ENCODE measurements at regions not wholly inside any gene's neighbourhood (a gene's known extent, or its start where the extent isn't known, plus 50 kb on each side); places are given as distances from the start of the nearest gene placed in this dataset.

DNA sequence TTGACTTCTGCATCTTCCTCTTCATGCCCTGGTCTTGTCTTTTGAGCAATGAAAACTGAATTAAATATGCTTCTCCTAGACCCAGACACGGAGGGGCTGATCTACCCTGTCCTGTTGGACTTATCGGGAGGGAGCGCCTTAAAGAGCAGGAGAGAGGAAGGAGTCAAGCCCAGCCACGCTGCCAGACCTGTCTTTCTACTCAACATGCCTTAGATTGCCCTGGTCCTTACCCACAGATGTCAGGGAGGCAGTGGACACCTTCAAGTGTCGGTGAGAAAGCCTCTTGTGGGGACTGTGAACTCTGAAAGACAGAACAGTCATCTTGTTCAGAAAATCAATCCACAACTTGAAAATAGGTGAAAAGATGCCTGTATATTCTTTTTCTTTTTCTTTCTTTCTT lies 61.8 kb downstream of the IRAG1 start:
- H4K20me1 ChIP-seq (ENCODE audit: control insufficient read depth, insufficient read depth) = no peaks in the 10 kb centered on the region
- no peaks in the 10 kb centered on the region for H3K36me3 ChIP-seq (ENCODE audit: control insufficient read depth in 2 of 2, insufficient read depth in 2 of 2, low read length in 1 of 2)
- H3K27ac ChIP-seq (ENCODE audit: control insufficient read depth, insufficient read depth) = no peak overlapping the region
- no TSS peak for BruUV-seq (replicated peaks)
- CTCF ChIA-PET = interaction anchor here (1.1 to 1.3 kb wide), 2 partner anchors 22 to 23 kb away, joined by 3 to 8 read pairs; no protein-coding TSS in a partner anchor
- no peaks in the 10 kb centered on the region for H3K4me1 ChIP-seq (ENCODE audit: control insufficient read depth, insufficient read depth, low read length)
- peaks cover 0 to 2% of the 10 kb centered on the region in 2 experiments; a peak in 3 of 4 replicates for H3K27me3 ChIP-seq (replicated peaks in 1 of 2; ENCODE audit: control insufficient read depth in 2 of 2, insufficient read depth in 2 of 2, low read length in 1 of 2)
- no peak overlapping the region for H3K9ac ChIP-seq (ENCODE audit: control insufficient read depth, insufficient read depth, low read length)
- intact Hi-C loops (cut with micrococcal nuclease; ENCODE audit: unreplicated experiment) = no loop called here
- SMC1A ChIA-PET (ENCODE audit: uncharacterized antibody, unreplicated experiment) = interaction anchor here (1.4 kb wide), 1 partner anchor 10 kb away, joined by 3 read pairs; no protein-coding TSS in a partner anchor
- no peak for FAIRE-seq
- RAD21 ChIA-PET (ENCODE audit: unreplicated experiment) = interaction anchor here (0.7 kb wide), 1 partner anchor 44 kb away, joined by 3 read pairs; no protein-coding TSS in a partner anchor
- H3K9me3 ChIP-seq (replicated peaks; ENCODE audit: control insufficient read depth, insufficient read depth, low read length) = no peaks in the 10 kb centered on the region
- in situ Hi-C loops (cut with MboI) = no loop called here
- WGBS (ENCODE audit: insufficient coverage, insufficient replicate concordance, low lambda C conversion rate, missing lambda C conversion rate) = 41% methylated on average over 5 of the region's 5 CpGs
- TF ChIP-seq, protein P1, sequence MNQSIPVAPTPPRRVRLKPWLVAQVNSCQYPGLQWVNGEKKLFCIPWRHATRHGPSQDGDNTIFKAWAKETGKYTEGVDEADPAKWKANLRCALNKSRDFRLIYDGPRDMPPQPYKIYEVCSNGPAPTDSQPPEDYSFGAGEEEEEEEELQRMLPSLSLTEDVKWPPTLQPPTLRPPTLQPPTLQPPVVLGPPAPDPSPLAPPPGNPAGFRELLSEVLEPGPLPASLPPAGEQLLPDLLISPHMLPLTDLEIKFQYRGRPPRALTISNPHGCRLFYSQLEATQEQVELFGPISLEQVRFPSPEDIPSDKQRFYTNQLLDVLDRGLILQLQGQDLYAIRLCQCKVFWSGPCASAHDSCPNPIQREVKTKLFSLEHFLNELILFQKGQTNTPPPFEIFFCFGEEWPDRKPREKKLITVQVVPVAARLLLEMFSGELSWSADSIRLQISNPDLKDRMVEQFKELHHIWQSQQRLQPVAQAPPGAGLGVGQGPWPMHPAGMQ (IDR thresholded peaks at IDR 0.05; ENCODE audit: borderline replicate concordance) = no peak
- TF ChIP-seq MEF2B (IDR thresholded peaks at IDR 0.05; ENCODE audit: partially characterized antibody, poor library complexity, severe bottlenecking) (no peak), RAD21 (IDR thresholded peaks at IDR 0.05; ENCODE audit: insufficient read depth, low read depth, low read length) (no peak), PML (IDR thresholded peaks at IDR 0.05; ENCODE audit: low read length) (no peak), RCOR1 (conservative IDR thresholded peaks at IDR 0.05; ENCODE audit: low read depth, low read length) (no peak), BHLHE40 (IDR thresholded peaks at IDR 0.05; ENCODE audit: borderline replicate concordance in 1 of 2, low read depth in 2 of 2, low read length in 1 of 2) (no peak), SMARCA5 (IDR thresholded peaks at IDR 0.05) (no peak), CBX5 (IDR thresholded peaks at IDR 0.05; ENCODE audit: low read depth) (no peak)
- TF ChIP-seq, protein P2, sequence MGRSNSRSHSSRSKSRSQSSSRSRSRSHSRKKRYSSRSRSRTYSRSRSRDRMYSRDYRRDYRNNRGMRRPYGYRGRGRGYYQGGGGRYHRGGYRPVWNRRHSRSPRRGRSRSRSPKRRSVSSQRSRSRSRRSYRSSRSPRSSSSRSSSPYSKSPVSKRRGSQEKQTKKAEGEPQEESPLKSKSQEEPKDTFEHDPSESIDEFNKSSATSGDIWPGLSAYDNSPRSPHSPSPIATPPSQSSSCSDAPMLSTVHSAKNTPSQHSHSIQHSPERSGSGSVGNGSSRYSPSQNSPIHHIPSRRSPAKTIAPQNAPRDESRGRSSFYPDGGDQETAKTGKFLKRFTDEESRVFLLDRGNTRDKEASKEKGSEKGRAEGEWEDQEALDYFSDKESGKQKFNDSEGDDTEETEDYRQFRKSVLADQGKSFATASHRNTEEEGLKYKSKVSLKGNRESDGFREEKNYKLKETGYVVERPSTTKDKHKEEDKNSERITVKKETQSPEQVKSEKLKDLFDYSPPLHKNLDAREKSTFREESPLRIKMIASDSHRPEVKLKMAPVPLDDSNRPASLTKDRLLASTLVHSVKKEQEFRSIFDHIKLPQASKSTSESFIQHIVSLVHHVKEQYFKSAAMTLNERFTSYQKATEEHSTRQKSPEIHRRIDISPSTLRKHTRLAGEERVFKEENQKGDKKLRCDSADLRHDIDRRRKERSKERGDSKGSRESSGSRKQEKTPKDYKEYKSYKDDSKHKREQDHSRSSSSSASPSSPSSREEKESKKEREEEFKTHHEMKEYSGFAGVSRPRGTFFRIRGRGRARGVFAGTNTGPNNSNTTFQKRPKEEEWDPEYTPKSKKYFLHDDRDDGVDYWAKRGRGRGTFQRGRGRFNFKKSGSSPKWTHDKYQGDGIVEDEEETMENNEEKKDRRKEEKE (IDR thresholded peaks at IDR 0.05) = no peak
- TF ChIP-seq, protein P3, sequence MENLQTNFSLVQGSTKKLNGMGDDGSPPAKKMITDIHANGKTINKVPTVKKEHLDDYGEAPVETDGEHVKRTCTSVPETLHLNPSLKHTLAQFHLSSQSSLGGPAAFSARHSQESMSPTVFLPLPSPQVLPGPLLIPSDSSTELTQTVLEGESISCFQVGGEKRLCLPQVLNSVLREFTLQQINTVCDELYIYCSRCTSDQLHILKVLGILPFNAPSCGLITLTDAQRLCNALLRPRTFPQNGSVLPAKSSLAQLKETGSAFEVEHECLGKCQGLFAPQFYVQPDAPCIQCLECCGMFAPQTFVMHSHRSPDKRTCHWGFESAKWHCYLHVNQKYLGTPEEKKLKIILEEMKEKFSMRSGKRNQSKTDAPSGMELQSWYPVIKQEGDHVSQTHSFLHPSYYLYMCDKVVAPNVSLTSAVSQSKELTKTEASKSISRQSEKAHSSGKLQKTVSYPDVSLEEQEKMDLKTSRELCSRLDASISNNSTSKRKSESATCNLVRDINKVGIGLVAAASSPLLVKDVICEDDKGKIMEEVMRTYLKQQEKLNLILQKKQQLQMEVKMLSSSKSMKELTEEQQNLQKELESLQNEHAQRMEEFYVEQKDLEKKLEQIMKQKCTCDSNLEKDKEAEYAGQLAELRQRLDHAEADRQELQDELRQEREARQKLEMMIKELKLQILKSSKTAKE (IDR thresholded peaks at IDR 0.05; ENCODE audit: low read depth, poor library complexity, severe bottlenecking) = no peak
- no peaks in the 10 kb centered on the region for H3K79me2 ChIP-seq (ENCODE audit: control insufficient read depth, insufficient read depth, low read length)
- no peak overlapping the region for H2AFZ ChIP-seq (ENCODE audit: control insufficient read depth, low read depth, low read length)
- no peak for ATAC-seq
- POLR2A ChIA-PET = interaction anchor here (0.7 kb wide), 1 partner anchor 220 kb away, joined by 5 read pairs; no protein-coding TSS in a partner anchor
- H3K4me2 ChIP-seq (ENCODE audit: control insufficient read depth, insufficient read depth) = no peak overlapping the region
- DNase-seq (ENCODE audit: low read depth, low spot score) = no peak
- H3K4me3 ChIP-seq = no peak overlapping the region

All from GM12878 (cell line).